ENCODE measurements at regions not wholly inside any gene's neighbourhood (a gene's known extent, or its start where the extent isn't known, plus 50 kb on each side); places are given as distances from the start of the nearest gene placed in this dataset.

GRCh38 chr11:128046213-128046612, 541.1 kb downstream of the ETS1 start:
- Histone ChIP-seq H3K9me3 (ENCODE audit: control insufficient read depth, insufficient read depth, low read length) (no peaks in the 10 kb centered on the region), H2AK9ac (replicated peaks; ENCODE audit: low read depth, low read length, poor library complexity) (no peak overlapping the region), H3K9me1 (ENCODE audit: insufficient read depth, low read length) (no peaks in the 10 kb centered on the region), H3K27me3 (ENCODE audit: control insufficient read depth, insufficient read depth, low read length) (no peaks in the 10 kb centered on the region), H4K8ac (ENCODE audit: low read depth in 2 of 2, low read length in 2 of 2) (no peak overlapping the region), H2BK120ac (ENCODE audit: low read depth, low read length) (no peak overlapping the region), H3K4me2 (ENCODE audit: low read depth, low read length) (no peak overlapping the region), H3K4me3 (ENCODE audit: insufficient read depth, low read depth, low read length) (no peak overlapping the region), H3K79me1 (ENCODE audit: low read depth in 1 of 2, low read length in 2 of 2) (no peaks in the 10 kb centered on the region), H3K36me3 (ENCODE audit: control insufficient read depth, insufficient read depth, low read length) (no peaks in the 10 kb centered on the region), H2AK5ac (ENCODE audit: low read depth, low read length) (no peak overlapping the region), H3K4me1 (ENCODE audit: control insufficient read depth, insufficient read depth, low read length) (no peaks in the 10 kb centered on the region), H2BK15ac (ENCODE audit: low read depth, low read length) (no peak overlapping the region), H3K23ac (ENCODE audit: low read depth, low read length) (no peak overlapping the region), H2BK5ac (ENCODE audit: low read depth, low read length, poor library complexity, severe bottlenecking) (no peak overlapping the region), H3K18ac (ENCODE audit: low read depth, low read length) (no peak overlapping the region), H3K56ac (ENCODE audit: extremely low read depth, insufficient read depth, low read length) (no peak overlapping the region), H2BK20ac (ENCODE audit: low read depth, low read length) (no peak overlapping the region), H4K5ac (ENCODE audit: low read depth, low read length) (no peak overlapping the region), H2AFZ (replicated peaks; ENCODE audit: low read length, poor library complexity) (no peak overlapping the region), H3K14ac (replicated peaks; ENCODE audit: low read depth, low read length) (no peak overlapping the region), H3K9ac (ENCODE audit: low read depth, low read length) (no peak overlapping the region), H3K4ac (ENCODE audit: low read depth, low read length) (no peak overlapping the region), H4K20me1 (ENCODE audit: insufficient read depth, low read length) (no peaks in the 10 kb centered on the region), H4K91ac (ENCODE audit: insufficient read depth, low read depth, low read length) (no peak overlapping the region), H3K27ac (ENCODE audit: insufficient read depth, low read length) (no peak overlapping the region)
- DNase-seq (no peak), ATAC-seq (ENCODE audit: low read depth) (no peak)
- intact Hi-C loops (cut with micrococcal nuclease) = no loop called here
- dilution Hi-C loops (cut with HindIII; ENCODE audit: low sequenced_read_pairs, unreplicated experiment) = no loop called here
- CTCF ChIA-PET = interaction anchor here (0.6 to 1.0 kb wide), 2 partner anchors 47 to 111 kb away, joined by 3 read pairs; no protein-coding TSS in a partner anchor
- POLR2A ChIA-PET (ENCODE audit: unreplicated experiment) = no interaction called here
- in situ Hi-C loops (cut with MboI; ENCODE audit: low sequenced_read_pairs) = loop anchor here (25.0 kb wide), 4 partner anchors 366 to 1609 kb away; no protein-coding TSS in a partner anchor
- TF ChIP-seq CEBPB (IDR thresholded peaks at IDR 0.05; ENCODE audit: low read depth, low read length) (0 out of 2 replicates have a peak, but pooled peaks have one; percentile 26), SMC3 (IDR thresholded peaks at IDR 0.05; ENCODE audit: low read depth, low read length) (no peak)
- 93% methylated on average over 3 of the region's 3 CpGs; no CpG with 5 or more reads in 1 of the 2 experiments for WGBS, 2 experiments (ENCODE audit: extremely low coverage in 2 of 2, insufficient read length in 1 of 2)
- BruUV-seq (replicated peaks) = no TSS peak
